SK-N-SH treated with all-trans-retinoic acid at 6 μM for 48 hours (cell line): ENCODE measurements at regions not wholly inside any gene's neighbourhood (a gene's known extent, or its start where the extent isn't known, plus 50 kb on each side); places are given as distances from the start of the nearest gene placed in this dataset.

Experiments
- ARNTL ChIP-seq: fragments of 450-650 bp; formaldehyde crosslinking; IDR thresholded peaks from 2 replicates; pipeline ENCODE4 v1.5.0; 2020; ENCODE audit warnings: low read depth, mild to moderate bottlenecking, moderate library complexity, borderline replicate concordance
- CREB5 ChIP-seq: fragments of 250-450 bp; sonication (Bioruptor Pico); IDR thresholded peaks from 2 replicates; pipeline ENCODE4 v1.5.1; 2020; ENCODE audit warnings: low read depth, mild to moderate bottlenecking, moderate library complexity
- CSDC2 ChIP-seq: fragments of 250-450 bp; sonication (Bioruptor Pico); IDR thresholded peaks from 2 replicates; pipeline ENCODE4 v1.5.0; 2020; ENCODE audit warnings: mild to moderate bottlenecking, moderate library complexity
- GLIS3 ChIP-seq: fragments of 250-450 bp; sonication (Bioruptor Pico); IDR thresholded peaks from 2 replicates; pipeline ENCODE4 v1.5.0; 2020; ENCODE audit warnings: mild to moderate bottlenecking, moderate library complexity
- OSR1 ChIP-seq: fragments of 250-450 bp; sonication (Bioruptor Pico); IDR thresholded peaks from 2 replicates; pipeline ENCODE4 v1.8.0; 2022; ENCODE audit warnings: moderate library complexity, mild to moderate bottlenecking, inconsistent platforms
- POU6F1 ChIP-seq: fragments of 250-450 bp; sonication (Bioruptor Pico); IDR thresholded peaks from 2 replicates; pipeline ENCODE4 v1.8.0; 2021; ENCODE audit warnings: low read depth, mild to moderate bottlenecking, moderate library complexity, borderline replicate concordance
- RARB ChIP-seq: fragments of 250-450 bp; sonication (Bioruptor Pico); IDR thresholded peaks from 2 replicates; pipeline ENCODE4 v1.8.0; 2021; ENCODE audit warnings: mild to moderate bottlenecking, moderate library complexity
- SNAI2 ChIP-seq: fragments of 250-450 bp; sonication (Bioruptor Pico); IDR thresholded peaks from 2 replicates; pipeline ENCODE4 v1.5.0; 2020; ENCODE audit warnings: mild to moderate bottlenecking, moderate library complexity
- TCF4 ChIP-seq: fragments of 250-450 bp; sonication (Bioruptor Pico); IDR thresholded peaks from 2 replicates; pipeline ENCODE4 v1.8.0; 2021; ENCODE audit warnings: mild to moderate bottlenecking, moderate library complexity, borderline replicate concordance
- TSHZ2 ChIP-seq: fragments of 250-450 bp; sonication (Bioruptor Pico); IDR thresholded peaks from 2 replicates; pipeline ENCODE4 v1.5.0; 2020; ENCODE audit warnings: mild to moderate bottlenecking, moderate library complexity
- ZFP3 ChIP-seq: fragments of 250-450 bp; sonication (Bioruptor Pico); IDR thresholded peaks from 2 replicates; pipeline ENCODE4 v1.5.0; 2020; ENCODE audit warnings: mild to moderate bottlenecking, moderate library complexity
- ZFP30 ChIP-seq: fragments of 450-650 bp; formaldehyde crosslinking; IDR thresholded peaks from 2 replicates; pipeline ENCODE4 v1.5.0; 2022; ENCODE audit warnings: mild to moderate bottlenecking, moderate library complexity
- ZNF565 ChIP-seq: fragments of 450-650 bp; formaldehyde crosslinking; conservative IDR thresholded peaks from 2 replicates; pipeline ENCODE4 v1.5.0; 2020; ENCODE audit warnings: low read depth, mild to moderate bottlenecking, moderate library complexity
- TF ChIP-seq, protein P1 (sequence below): fragments of 250-450 bp; sonication (Bioruptor Pico); IDR thresholded peaks from 2 replicates; pipeline ENCODE4 v1.8.0; 2020; ENCODE audit warnings: mild to moderate bottlenecking, moderate library complexity, borderline replicate concordance

DNA sequence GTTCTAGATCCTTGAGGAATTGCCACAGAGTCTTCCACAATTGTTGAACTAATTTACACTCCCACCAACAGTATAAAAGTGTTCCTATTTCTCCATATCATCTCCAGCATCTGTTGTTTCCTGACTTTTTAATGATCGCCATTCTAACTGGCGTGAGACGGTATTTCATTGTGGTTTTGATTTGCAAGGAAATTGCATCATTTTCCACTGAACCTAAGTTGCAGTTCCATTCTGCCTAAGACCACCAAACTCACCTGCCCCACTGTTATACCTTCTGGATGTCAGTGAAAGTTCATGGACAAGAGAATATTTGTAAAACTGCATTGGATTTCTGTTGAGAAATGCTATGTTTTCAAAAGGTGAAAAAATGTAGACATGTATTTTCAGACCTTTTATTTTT is 132.9 kb upstream of the ESR1 start:
- TF ChIP-seq OSR1 (CRISPR knock-in tag) (no peak), ZNF565 (no peak), RARB (CRISPR knock-in tag) (no peak), POU6F1 (CRISPR knock-in tag) (no peak), TSHZ2 (CRISPR knock-in tag) (no peak), GLIS3 (CRISPR knock-in tag) (no peak), ZFP30 (CRISPR knock-in tag) (no peak), ZFP3 (CRISPR knock-in tag) (no peak), CSDC2 (no peak), CREB5 (CRISPR knock-in tag) (no peak), ARNTL (CRISPR knock-in tag) (no peak), SNAI2 (no peak), TCF4 (CRISPR knock-in tag) (no peak)
- TF ChIP-seq, protein P1, sequence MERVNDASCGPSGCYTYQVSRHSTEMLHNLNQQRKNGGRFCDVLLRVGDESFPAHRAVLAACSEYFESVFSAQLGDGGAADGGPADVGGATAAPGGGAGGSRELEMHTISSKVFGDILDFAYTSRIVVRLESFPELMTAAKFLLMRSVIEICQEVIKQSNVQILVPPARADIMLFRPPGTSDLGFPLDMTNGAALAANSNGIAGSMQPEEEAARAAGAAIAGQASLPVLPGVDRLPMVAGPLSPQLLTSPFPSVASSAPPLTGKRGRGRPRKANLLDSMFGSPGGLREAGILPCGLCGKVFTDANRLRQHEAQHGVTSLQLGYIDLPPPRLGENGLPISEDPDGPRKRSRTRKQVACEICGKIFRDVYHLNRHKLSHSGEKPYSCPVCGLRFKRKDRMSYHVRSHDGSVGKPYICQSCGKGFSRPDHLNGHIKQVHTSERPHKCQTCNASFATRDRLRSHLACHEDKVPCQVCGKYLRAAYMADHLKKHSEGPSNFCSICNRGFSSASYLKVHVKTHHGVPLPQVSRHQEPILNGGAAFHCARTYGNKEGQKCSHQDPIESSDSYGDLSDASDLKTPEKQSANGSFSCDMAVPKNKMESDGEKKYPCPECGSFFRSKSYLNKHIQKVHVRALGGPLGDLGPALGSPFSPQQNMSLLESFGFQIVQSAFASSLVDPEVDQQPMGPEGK (CRISPR knock-in tag) = no peak
